ENCODE measurements at regions not wholly inside any gene's neighbourhood (a gene's known extent, or its start where the extent isn't known, plus 50 kb on each side); places are given as distances from the start of the nearest gene placed in this dataset.
"Not testable (repeated sequence)": the region's sequence is repeated elsewhere in the genome, so short reads cannot be mapped to it uniquely, and the experiment has no call there.

GRCh38 chr4:65265526-65265925 lies 404.8 kb downstream of the EPHA5 start:
- DNase-seq, result no peak

- no peak for DNase-seq
Observed at GRCh38 chr4:65259296-65259695, 411.0 kb downstream of the EPHA5 start.

- no peak for DNase-seq
Observed at GRCh38 chr4:65250916-65251315, 419.4 kb downstream of the EPHA5 start.

GRCh38 chr4:65249111-65249510 lies 421.2 kb downstream of the EPHA5 start:
- no peak for DNase-seq

- no peak for DNase-seq
Observed at GRCh38 chr4:65242156-65242846, 428.0 kb downstream of the EPHA5 start.

GRCh38 chr4:65241257-65241997 lies 428.9 kb downstream of the EPHA5 start:
- no peak for DNase-seq

- no peak for DNase-seq
Observed at GRCh38 chr4:65234061-65234460, 436.2 kb downstream of the EPHA5 start.

GRCh38 chr4:65227628-65228027 lies 442.7 kb downstream of the EPHA5 start:
- DNase-seq, result no peak

GRCh38 chr4:65223601-65224000 lies 446.7 kb downstream of the EPHA5 start:
- DNase-seq, result no peak

- not testable (repeated sequence) for DNase-seq
Observed at GRCh38 chr4:65223074-65223473, 447.2 kb downstream of the EPHA5 start.

GRCh38 chr4:65217179-65217578 lies 453.1 kb downstream of the EPHA5 start:
- no peak for DNase-seq

- no peak for DNase-seq
Observed at GRCh38 chr4:65202853-65203236, 467.4 kb downstream of the EPHA5 start.

- no peak for DNase-seq
Observed at GRCh38 chr4:65202165-65202852, 468.0 kb downstream of the EPHA5 start.

- no peak for DNase-seq
Observed at GRCh38 chr4:65195666-65196065, 474.6 kb downstream of the EPHA5 start.

GRCh38 chr4:65195002-65195401 lies 475.3 kb downstream of the EPHA5 start:
- DNase-seq, result no peak

- DNase-seq, result no peak
Observed at GRCh38 chr4:65193985-65194384, 476.3 kb downstream of the EPHA5 start.

GRCh38 chr4:65190780-65191179 lies 479.5 kb downstream of the EPHA5 start:
- DNase-seq, result no peak

GRCh38 chr4:65175585-65175984 lies 494.7 kb downstream of the EPHA5 start:
- no peak for DNase-seq

- DNase-seq, result no peak
Observed at GRCh38 chr4:65170768-65171514, 499.3 kb downstream of the EPHA5 start.

GRCh38 chr4:65167719-65168118 lies 502.6 kb downstream of the EPHA5 start:
- DNase-seq, result no peak

- DNase-seq, result no peak
Observed at GRCh38 chr4:65152205-65152604, 518.1 kb downstream of the EPHA5 start.

- no peak for DNase-seq
Observed at GRCh38 chr4:65139998-65140397, 530.3 kb downstream of the EPHA5 start.

GRCh38 chr4:65126200-65126599 lies 544.1 kb downstream of the EPHA5 start:
- no peak for DNase-seq
